ENCODE measurements at regions not wholly inside any gene's neighbourhood (a gene's known extent, or its start where the extent isn't known, plus 50 kb on each side); places are given as distances from the start of the nearest gene placed in this dataset.

GRCh38 chr5:75948438-75948837 lies 134.7 kb upstream of the SV2C start:
- no peak for DNase-seq

- DNase-seq = no peak
Measured at GRCh38 chr5:75940418-75940817, 142.8 kb upstream of the SV2C start.

GRCh38 chr5:75935572-75935971 lies 147.6 kb upstream of the SV2C start:
- DNase-seq = no peak

- no peak for DNase-seq
Measured at GRCh38 chr5:75933489-75933888, 149.7 kb upstream of the SV2C start.

GRCh38 chr5:75931175-75931574 lies 152.0 kb upstream of the SV2C start:
- no peak for DNase-seq

- no peak for DNase-seq
Measured at GRCh38 chr5:75928992-75929391, 154.2 kb upstream of the SV2C start.

GRCh38 chr5:75922480-75922879 lies 160.7 kb upstream of the SV2C start:
- no peak for DNase-seq

GRCh38 chr5:75921011-75921410 lies 162.2 kb upstream of the SV2C start:
- no peak for DNase-seq

GRCh38 chr5:75916144-75916543 lies 167.0 kb upstream of the SV2C start:
- no peak for DNase-seq

GRCh38 chr5:75909223-75909622 lies 174.0 kb upstream of the SV2C start:
- no peak for DNase-seq

- DNase-seq = no peak
Measured at GRCh38 chr5:75907651-75908050, 175.5 kb upstream of the SV2C start.

- no peak for DNase-seq
Measured at GRCh38 chr5:75894482-75894881, 177.2 kb upstream of the POC5 start.

- DNase-seq = no peak
Measured at GRCh38 chr5:75891736-75892135, 174.5 kb upstream of the POC5 start.

GRCh38 chr5:75891020-75891419 lies 173.8 kb upstream of the POC5 start:
- no peak for DNase-seq

GRCh38 chr5:75890546-75890945 lies 173.3 kb upstream of the POC5 start:
- DNase-seq = no peak

- DNase-seq = no peak
Measured at GRCh38 chr5:75886706-75887105, 169.5 kb upstream of the POC5 start.

- no peak for DNase-seq
Measured at GRCh38 chr5:75885849-75886596, 168.8 kb upstream of the POC5 start.

- DNase-seq = no peak
Measured at GRCh38 chr5:75885321-75885720, 168.1 kb upstream of the POC5 start.

GRCh38 chr5:75869891-75870290 lies 152.7 kb upstream of the POC5 start:
- DNase-seq = no peak

- DNase-seq = peak; percentile 24
Measured at GRCh38 chr5:75862872-75863271, 145.6 kb upstream of the POC5 start.

- DNase-seq = peak; percentile 19
Measured at GRCh38 chr5:75859621-75860020, 142.4 kb upstream of the POC5 start.

GRCh38 chr5:75856056-75856455 lies 138.8 kb upstream of the POC5 start:
- DNase-seq = no peak

GRCh38 chr5:75848077-75848476 lies 130.8 kb upstream of the POC5 start:
- DNase-seq = no peak

- no peak for DNase-seq
Measured at GRCh38 chr5:75847561-75848021, 130.4 kb upstream of the POC5 start.
